ENCODE measurements at regions not wholly inside any gene's neighbourhood (a gene's known extent, or its start where the extent isn't known, plus 50 kb on each side); places are given as distances from the start of the nearest gene placed in this dataset.

DNA sequence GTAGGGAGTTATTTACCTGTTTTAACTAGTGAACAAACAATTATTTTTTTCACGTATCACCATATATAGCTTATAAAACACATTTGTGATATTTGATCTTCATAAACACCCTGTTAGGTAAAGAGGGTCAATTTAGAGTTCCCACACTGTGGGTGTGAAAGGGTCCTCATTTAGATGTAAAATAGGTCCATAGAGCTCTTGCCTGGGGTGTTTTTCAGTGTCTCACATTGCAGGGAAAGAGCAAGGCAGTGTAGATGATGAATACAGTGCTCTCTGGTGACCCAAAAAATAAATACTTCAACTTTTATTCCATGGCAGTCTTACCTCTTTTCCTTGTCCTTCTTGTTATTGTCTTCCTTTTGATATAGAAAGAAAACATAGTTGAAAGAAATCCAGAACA, 403.2 kb upstream of the SGCD start:
- no peak for TF ChIP-seq BACH2 (CRISPR knock-in tag; IDR thresholded peaks at IDR 0.05; ENCODE audit: borderline replicate concordance)
- no peak for TF ChIP-seq ESRRG (CRISPR knock-in tag; IDR thresholded peaks at IDR 0.05)
- no peak for TF ChIP-seq ZNF70 (CRISPR knock-in tag; IDR thresholded peaks at IDR 0.05)
- no peak for TF ChIP-seq ARNTL (CRISPR knock-in tag; IDR thresholded peaks at IDR 0.05; ENCODE audit: borderline replicate concordance, low read depth)
- TF ChIP-seq, protein P1, sequence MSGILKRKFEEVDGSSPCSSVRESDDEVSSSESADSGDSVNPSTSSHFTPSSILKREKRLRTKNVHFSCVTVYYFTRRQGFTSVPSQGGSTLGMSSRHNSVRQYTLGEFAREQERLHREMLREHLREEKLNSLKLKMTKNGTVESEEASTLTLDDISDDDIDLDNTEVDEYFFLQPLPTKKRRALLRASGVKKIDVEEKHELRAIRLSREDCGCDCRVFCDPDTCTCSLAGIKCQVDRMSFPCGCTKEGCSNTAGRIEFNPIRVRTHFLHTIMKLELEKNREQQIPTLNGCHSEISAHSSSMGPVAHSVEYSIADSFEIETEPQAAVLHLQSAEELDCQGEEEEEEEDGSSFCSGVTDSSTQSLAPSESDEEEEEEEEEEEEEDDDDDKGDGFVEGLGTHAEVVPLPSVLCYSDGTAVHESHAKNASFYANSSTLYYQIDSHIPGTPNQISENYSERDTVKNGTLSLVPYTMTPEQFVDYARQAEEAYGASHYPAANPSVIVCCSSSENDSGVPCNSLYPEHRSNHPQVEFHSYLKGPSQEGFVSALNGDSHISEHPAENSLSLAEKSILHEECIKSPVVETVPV (CRISPR knock-in tag; IDR thresholded peaks at IDR 0.05): no peak

Measured in SK-N-SH treated with all-trans-retinoic acid at 6 μM for 48 hours (cell line).